OCI-LY1 (cell line): ENCODE measurements at regions not wholly inside any gene's neighbourhood (a gene's known extent, or its start where the extent isn't known, plus 50 kb on each side); places are given as distances from the start of the nearest gene placed in this dataset.

Source experiments
- H2AFZ ChIP-seq: fragments of 200-600 bp; sonication (generic), shearing (Covaris generic); 2 replicates; pipeline ENCODE4 v1.6.0; 2014; ENCODE audit warnings: antibody characterized with exemption, mild to moderate bottlenecking, low read length
- H3F3A ChIP-seq: fragments of 200-600 bp; sonication (generic), shearing (Covaris generic); 2 replicates; pipeline ENCODE4 v1.6.0; 2014; ENCODE audit warnings: mild to moderate bottlenecking, antibody characterized with exemption, low read length, moderate library complexity; ENCODE audit not compliant: insufficient read depth
- H3K27ac ChIP-seq: fragments of 200-600 bp; sonication (generic); 2 replicates; pipeline ENCODE4 v1.5.1; 2014; ENCODE audit warnings: low read length, mixed run types, mild to moderate bottlenecking, low read depth; ENCODE audit not compliant: poor library complexity, severe bottlenecking
- H3K27me3 ChIP-seq: fragments of 200-600 bp; sonication (generic); 2 replicates; pipeline ENCODE4 v1.6.0; 2014; ENCODE audit warnings: antibody characterized with exemption, mild to moderate bottlenecking, low read length, moderate library complexity; ENCODE audit not compliant: insufficient read depth
- H3K36me3 ChIP-seq: fragments of 200-600 bp; sonication (generic); 2 replicates; pipeline ENCODE4 v1.6.1; 2014; ENCODE audit warnings: mild to moderate bottlenecking, antibody characterized with exemption, low read length, moderate library complexity, mixed read lengths; ENCODE audit not compliant: insufficient read depth
- H3K4me1 ChIP-seq: fragments of 200-600 bp; sonication (generic); 2 replicates; pipeline ENCODE4 v1.5.1; 2014; ENCODE audit warnings: mild to moderate bottlenecking, low read length, moderate library complexity; ENCODE audit not compliant: insufficient read depth, severe bottlenecking
- H3K4me2 ChIP-seq: fragments of 200-600 bp; sonication (generic), shearing (Covaris generic); 2 replicates; pipeline ENCODE4 v1.6.1; 2014; ENCODE audit warnings: low read length
- H3K4me3 ChIP-seq: fragments of 200-600 bp; sonication (generic); 2 replicates; pipeline ENCODE4 v1.5.1; 2014; ENCODE audit warnings: low read length, low read depth, mild to moderate bottlenecking, mixed read lengths; ENCODE audit not compliant: poor library complexity, severe bottlenecking
- H3K79me2 ChIP-seq: fragments of 200-600 bp; shearing (Covaris generic); 2 replicates; pipeline ENCODE4 v1.6.1; 2016; ENCODE audit warnings: mixed run types, low read length, mixed read lengths; ENCODE audit not compliant: insufficient read depth
- H3K9ac ChIP-seq: fragments of 200-600 bp; sonication (generic), shearing (Covaris generic); 2 replicates; pipeline ENCODE4 v1.6.1; 2014; ENCODE audit warnings: mild to moderate bottlenecking, low read length, mixed read lengths
- H3K9me2 ChIP-seq: fragments of 200-600 bp; sonication (generic), shearing (Covaris generic); 2 replicates; pipeline ENCODE4 v1.6.1; 2014; ENCODE audit warnings: low read depth, mild to moderate bottlenecking, low read length, mixed read lengths
- H3K9me3 ChIP-seq: fragments of 200-600 bp; shearing (Covaris generic); 2 replicates; pipeline ENCODE4 v1.6.1; 2014; ENCODE audit warnings: low read length, mixed read lengths
- H4K20me1 ChIP-seq: fragments of 200-600 bp; sonication (generic), shearing (Covaris generic); 2 replicates; pipeline ENCODE4 v1.6.0; 2016; ENCODE audit warnings: mild to moderate bottlenecking, low read length; ENCODE audit not compliant: insufficient read depth
- CTCF ChIP-seq: fragments of 200-600 bp; sonication (generic), shearing (Covaris generic); IDR thresholded peaks from 2 replicates; pipeline ENCODE4 v1.5.1; 2017; ENCODE audit warnings: mild to moderate bottlenecking, antibody characterized with exemption, low read length, moderate library complexity, mixed read lengths
- EZH2 ChIP-seq: fragments of 200-600 bp; sonication (generic), shearing (Covaris generic); IDR thresholded peaks from 2 replicates; pipeline ENCODE4 v1.8.0; 2017; ENCODE audit warnings: borderline replicate concordance, mixed run types, mild to moderate bottlenecking, antibody characterized with exemption, low read length, moderate library complexity, mixed read lengths

- H3K27ac ChIP-seq = no peak overlapping the region
- H3K4me2 ChIP-seq = no peak overlapping the region
- no peak overlapping the region for H3K4me3 ChIP-seq
- H3K36me3 ChIP-seq = no peaks in the 10 kb centered on the region
- H3K9me3 ChIP-seq = no peaks in the 10 kb centered on the region
- peaks cover 6% of the 10 kb centered on the region; the same call in 1 of the 2 replicates for H3K27me3 ChIP-seq
- H3K9ac ChIP-seq = no peak overlapping the region
- no peaks in the 10 kb centered on the region for H4K20me1 ChIP-seq
- no peak overlapping the region for H2AFZ ChIP-seq
- H3K79me2 ChIP-seq = no peaks in the 10 kb centered on the region
- TF ChIP-seq CTCF = no peak
- H3K4me1 ChIP-seq = no peaks in the 10 kb centered on the region
- no peaks in the 10 kb centered on the region for H3K9me2 ChIP-seq
- no peaks in the 10 kb centered on the region for H3F3A ChIP-seq
Observed at GRCh38 chr16:87027056-87027616, 290.1 kb downstream of the C16orf95 start.

GRCh38 chr16:87028481-87029320 is 288.5 kb downstream of the C16orf95 start:
- Histone ChIP-seq H3K36me3 (no peaks in the 10 kb centered on the region), H3K9ac (no peak overlapping the region), H3K4me1 (no peaks in the 10 kb centered on the region), H4K20me1 (no peaks in the 10 kb centered on the region), H3K79me2 (no peaks in the 10 kb centered on the region), H3F3A (no peaks in the 10 kb centered on the region), H3K4me2 (no peak overlapping the region), H3K9me3 (no peaks in the 10 kb centered on the region), H3K9me2 (no peaks in the 10 kb centered on the region), H3K27me3 (peaks cover 6% of the 10 kb centered on the region; the same call in 1 of the 2 replicates), H3K27ac (no peak overlapping the region), H2AFZ (no peak overlapping the region), H3K4me3 (no peak overlapping the region)
- TF ChIP-seq CTCF = no peak
- no peak for TF ChIP-seq EZH2

- Histone ChIP-seq H2AFZ (no peak overlapping the region), H3K9me3 (no peaks in the 10 kb centered on the region), H3K4me1 (no peaks in the 10 kb centered on the region), H3K27ac (no peak overlapping the region), H3K4me3 (no peak overlapping the region), H3K9me2 (no peaks in the 10 kb centered on the region), H3K9ac (no peak overlapping the region), H3K4me2 (no peak overlapping the region), H3K36me3 (no peaks in the 10 kb centered on the region), H3F3A (no peaks in the 10 kb centered on the region), H3K79me2 (no peaks in the 10 kb centered on the region), H3K27me3 (peaks cover 6% of the 10 kb centered on the region; the same call in 1 of the 2 replicates), H4K20me1 (no peaks in the 10 kb centered on the region)
- no peak for TF ChIP-seq EZH2
- TF ChIP-seq CTCF = no peak
Observed at GRCh38 chr16:87032554-87032953, 284.6 kb downstream of the C16orf95 start.
